Cerebellar cortex (tissue), 1 donor: ENCODE measurements at regions not wholly inside any gene's neighbourhood (a gene's known extent, or its start where the extent isn't known, plus 50 kb on each side); places are given as distances from the start of the nearest gene placed in this dataset.
"Not testable (repeated sequence)": the region's sequence is repeated elsewhere in the genome, so short reads cannot be mapped to it uniquely, and the experiment has no call there.

ENCODE experiments used
- DNase-seq: peaks from one replicate; pipeline ENCODE4 v3.0.0-alpha.2; 2015; ENCODE audit warnings: low spot score

- DNase-seq = no peak
Observed at GRCh38 chr12:124475295-124476010, 92.0 kb downstream of the NCOR2 start.

- no peak for DNase-seq
Observed at GRCh38 chr12:124474709-124475108, 92.7 kb downstream of the NCOR2 start.

GRCh38 chr12:124472690-124473279 lies 94.6 kb downstream of the NCOR2 start:
- DNase-seq = no peak

- no peak for DNase-seq
Observed at GRCh38 chr12:124471828-124472227, 95.6 kb downstream of the NCOR2 start.

GRCh38 chr12:124470806-124471205 lies 96.6 kb downstream of the NCOR2 start:
- no peak for DNase-seq

- DNase-seq = no peak
Observed at GRCh38 chr12:124470139-124470538, 97.3 kb downstream of the NCOR2 start.

- DNase-seq = no peak
Observed at GRCh38 chr12:124469193-124469888, 98.1 kb downstream of the NCOR2 start.

GRCh38 chr12:124467549-124467948 lies 99.9 kb downstream of the NCOR2 start:
- DNase-seq = not testable (repeated sequence)

- no peak for DNase-seq
Observed at GRCh38 chr12:124466216-124467128, 100.9 kb downstream of the NCOR2 start.

- no peak for DNase-seq
Observed at GRCh38 chr12:124465473-124465872, 101.9 kb downstream of the NCOR2 start.

- DNase-seq = no peak
Observed at GRCh38 chr12:124464830-124465229, 102.6 kb downstream of the NCOR2 start.

GRCh38 chr12:124464062-124464461 lies 103.3 kb downstream of the NCOR2 start:
- no peak for DNase-seq

GRCh38 chr12:124463341-124463921 lies 104.0 kb downstream of the NCOR2 start:
- DNase-seq = no peak

- no peak for DNase-seq
Observed at GRCh38 chr12:124462750-124463149, 104.7 kb downstream of the NCOR2 start.

- no peak for DNase-seq
Observed at GRCh38 chr12:124461851-124462623, 105.4 kb downstream of the NCOR2 start.

- DNase-seq = no peak
Observed at GRCh38 chr12:124461241-124461673, 106.2 kb downstream of the NCOR2 start.

- no peak for DNase-seq
Observed at GRCh38 chr12:124460771-124461170, 106.6 kb downstream of the NCOR2 start.

- DNase-seq = no peak
Observed at GRCh38 chr12:124459852-124460645, 107.4 kb downstream of the NCOR2 start.

GRCh38 chr12:124458992-124459851 lies 108.2 kb downstream of the NCOR2 start:
- DNase-seq = no peak
